Mammary epithelial cell (primary cell): ENCODE measurements at regions not wholly inside any gene's neighbourhood (a gene's known extent, or its start where the extent isn't known, plus 50 kb on each side); places are given as distances from the start of the nearest gene placed in this dataset.
A peak's percentile ranks its signal among the peaks of the same experiment; 100 is the strongest.

Experiments
- CTCF ChIP-seq, 2 donors: IDR thresholded peaks in 1 of 2; conservative IDR thresholded peaks in 1 of 2; 2 replicates each; pipeline ENCODE4 v1.5.1; 2011 to 2012; ENCODE audit warnings: inconsistent platforms in 2 of 2, low read length in 2 of 2, mild to moderate bottlenecking in 2 of 2, control low read depth in 1 of 2, low read depth in 1 of 2; ENCODE audit not compliant: insufficient read depth in 1 of 2; ENCODE audit errors: extremely low read depth in 1 of 2
- EZH2 ChIP-seq: IDR thresholded peaks from 2 replicates; pipeline ENCODE4 v1.6.1; 2012; ENCODE audit warnings: low read length, inconsistent platforms, borderline replicate concordance

- peak; percentile 16 to 25 for TF ChIP-seq CTCF (conservative IDR thresholded peaks at IDR 0.05 in 1 of 2, IDR thresholded peaks at IDR 0.05 in 1 of 2; ENCODE audit: extremely low read depth in 1 of 2, insufficient read depth in 1 of 2, low read depth in 1 of 2, low read length in 2 of 2)
- no peak for TF ChIP-seq EZH2
Observed at GRCh38 chr9:106025453-106025852, 331.1 kb downstream of the TMEM38B start.
